SK-N-SH (cell line): ENCODE measurements at regions not wholly inside any gene's neighbourhood (a gene's known extent, or its start where the extent isn't known, plus 50 kb on each side); places are given as distances from the start of the nearest gene placed in this dataset.
"Not testable (repeated sequence)": the region's sequence is repeated elsewhere in the genome, so short reads cannot be mapped to it uniquely, and the experiment has no call there.

ENCODE experiments used
- MAX ChIP-seq: IDR thresholded peaks from 2 replicates; pipeline ENCODE4 v1.4.0; 2012; ENCODE audit warnings: low read depth
- MXI1 ChIP-seq: IDR thresholded peaks from 2 replicates; pipeline ENCODE4 v1.6.1; 2012; ENCODE audit warnings: mild to moderate bottlenecking, low read depth, low read length, improper control_type of control experiment
- POLR2AphosphoS5 ChIP-seq: IDR thresholded peaks from 2 replicates; pipeline ENCODE4 v1.6.1; 2012; ENCODE audit warnings: low read depth, low read length
- RXRA ChIP-seq: IDR thresholded peaks from 2 replicates; pipeline ENCODE4 v1.4.0; 2012; ENCODE audit warnings: low read depth, mild to moderate bottlenecking, borderline replicate concordance
- TCF12 ChIP-seq: IDR thresholded peaks from 2 replicates; pipeline ENCODE4 v1.4.0; 2012
- USF2 ChIP-seq: fragments of 150-350 bp; IDR thresholded peaks from 2 replicates; pipeline ENCODE4 v1.6.1; 2017; ENCODE audit warnings: antibody characterized with exemption, low read length, low read depth, borderline replicate concordance
- TF ChIP-seq, protein P1 (sequence below): fragments of 200-600 bp; sonication (generic); IDR thresholded peaks from 2 replicates; pipeline ENCODE4 v1.6.1; 2017; ENCODE audit warnings: antibody characterized with exemption, mild to moderate bottlenecking, moderate library complexity
- TF ChIP-seq, protein P2 (sequence below): IDR thresholded peaks from 2 replicates; pipeline ENCODE4 v1.4.0; 2012; ENCODE audit warnings: low read depth, borderline replicate concordance
- TF ChIP-seq, protein P3 (sequence below): IDR thresholded peaks from 2 replicates; pipeline ENCODE4 v1.6.1; 2012; ENCODE audit warnings: mild to moderate bottlenecking, low read depth, low read length, moderate library complexity

DNA sequence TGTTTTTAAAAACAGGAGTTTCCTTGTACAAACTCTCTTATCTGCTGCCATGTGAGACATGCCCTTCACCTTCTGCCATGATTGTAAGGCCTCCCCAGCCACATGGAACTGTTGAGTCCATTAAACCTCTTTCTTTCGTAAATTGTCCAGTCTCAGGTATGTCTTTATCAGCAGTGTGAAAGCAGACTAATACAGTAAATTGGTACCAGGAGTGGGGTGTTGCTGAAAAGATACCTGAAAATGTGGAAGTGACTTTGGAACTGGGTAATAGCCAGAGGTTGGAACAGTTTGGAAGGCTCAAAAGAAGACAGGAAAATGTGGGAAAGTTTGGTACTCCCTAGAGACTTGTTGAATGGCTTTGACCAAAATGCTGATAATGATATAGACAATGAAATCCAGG is 440.4 kb downstream of the MRPL39 start:
- TF ChIP-seq, protein P1, sequence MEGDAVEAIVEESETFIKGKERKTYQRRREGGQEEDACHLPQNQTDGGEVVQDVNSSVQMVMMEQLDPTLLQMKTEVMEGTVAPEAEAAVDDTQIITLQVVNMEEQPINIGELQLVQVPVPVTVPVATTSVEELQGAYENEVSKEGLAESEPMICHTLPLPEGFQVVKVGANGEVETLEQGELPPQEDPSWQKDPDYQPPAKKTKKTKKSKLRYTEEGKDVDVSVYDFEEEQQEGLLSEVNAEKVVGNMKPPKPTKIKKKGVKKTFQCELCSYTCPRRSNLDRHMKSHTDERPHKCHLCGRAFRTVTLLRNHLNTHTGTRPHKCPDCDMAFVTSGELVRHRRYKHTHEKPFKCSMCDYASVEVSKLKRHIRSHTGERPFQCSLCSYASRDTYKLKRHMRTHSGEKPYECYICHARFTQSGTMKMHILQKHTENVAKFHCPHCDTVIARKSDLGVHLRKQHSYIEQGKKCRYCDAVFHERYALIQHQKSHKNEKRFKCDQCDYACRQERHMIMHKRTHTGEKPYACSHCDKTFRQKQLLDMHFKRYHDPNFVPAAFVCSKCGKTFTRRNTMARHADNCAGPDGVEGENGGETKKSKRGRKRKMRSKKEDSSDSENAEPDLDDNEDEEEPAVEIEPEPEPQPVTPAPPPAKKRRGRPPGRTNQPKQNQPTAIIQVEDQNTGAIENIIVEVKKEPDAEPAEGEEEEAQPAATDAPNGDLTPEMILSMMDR, result not testable (repeated sequence)
- TF ChIP-seq, protein P2, sequence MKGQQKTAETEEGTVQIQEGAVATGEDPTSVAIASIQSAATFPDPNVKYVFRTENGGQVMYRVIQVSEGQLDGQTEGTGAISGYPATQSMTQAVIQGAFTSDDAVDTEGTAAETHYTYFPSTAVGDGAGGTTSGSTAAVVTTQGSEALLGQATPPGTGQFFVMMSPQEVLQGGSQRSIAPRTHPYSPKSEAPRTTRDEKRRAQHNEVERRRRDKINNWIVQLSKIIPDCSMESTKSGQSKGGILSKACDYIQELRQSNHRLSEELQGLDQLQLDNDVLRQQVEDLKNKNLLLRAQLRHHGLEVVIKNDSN, result not testable (repeated sequence)
- TF ChIP-seq RXRA, POLR2AphosphoS5, TCF12, USF2, MAX, MXI1: not testable (repeated sequence)
- TF ChIP-seq, protein P3, sequence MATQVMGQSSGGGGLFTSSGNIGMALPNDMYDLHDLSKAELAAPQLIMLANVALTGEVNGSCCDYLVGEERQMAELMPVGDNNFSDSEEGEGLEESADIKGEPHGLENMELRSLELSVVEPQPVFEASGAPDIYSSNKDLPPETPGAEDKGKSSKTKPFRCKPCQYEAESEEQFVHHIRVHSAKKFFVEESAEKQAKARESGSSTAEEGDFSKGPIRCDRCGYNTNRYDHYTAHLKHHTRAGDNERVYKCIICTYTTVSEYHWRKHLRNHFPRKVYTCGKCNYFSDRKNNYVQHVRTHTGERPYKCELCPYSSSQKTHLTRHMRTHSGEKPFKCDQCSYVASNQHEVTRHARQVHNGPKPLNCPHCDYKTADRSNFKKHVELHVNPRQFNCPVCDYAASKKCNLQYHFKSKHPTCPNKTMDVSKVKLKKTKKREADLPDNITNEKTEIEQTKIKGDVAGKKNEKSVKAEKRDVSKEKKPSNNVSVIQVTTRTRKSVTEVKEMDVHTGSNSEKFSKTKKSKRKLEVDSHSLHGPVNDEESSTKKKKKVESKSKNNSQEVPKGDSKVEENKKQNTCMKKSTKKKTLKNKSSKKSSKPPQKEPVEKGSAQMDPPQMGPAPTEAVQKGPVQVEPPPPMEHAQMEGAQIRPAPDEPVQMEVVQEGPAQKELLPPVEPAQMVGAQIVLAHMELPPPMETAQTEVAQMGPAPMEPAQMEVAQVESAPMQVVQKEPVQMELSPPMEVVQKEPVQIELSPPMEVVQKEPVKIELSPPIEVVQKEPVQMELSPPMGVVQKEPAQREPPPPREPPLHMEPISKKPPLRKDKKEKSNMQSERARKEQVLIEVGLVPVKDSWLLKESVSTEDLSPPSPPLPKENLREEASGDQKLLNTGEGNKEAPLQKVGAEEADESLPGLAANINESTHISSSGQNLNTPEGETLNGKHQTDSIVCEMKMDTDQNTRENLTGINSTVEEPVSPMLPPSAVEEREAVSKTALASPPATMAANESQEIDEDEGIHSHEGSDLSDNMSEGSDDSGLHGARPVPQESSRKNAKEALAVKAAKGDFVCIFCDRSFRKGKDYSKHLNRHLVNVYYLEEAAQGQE, result not testable (repeated sequence)
